GM12875 (cell line): ENCODE measurements at regions not wholly inside any gene's neighbourhood (a gene's known extent, or its start where the extent isn't known, plus 50 kb on each side); places are given as distances from the start of the nearest gene placed in this dataset.

Experiments used
- H3K4me3 ChIP-seq: one replicate; pipeline ENCODE4 v1.5.1; 2011; ENCODE audit warnings: low read depth, low read length, control low read depth
- CTCF ChIP-seq: IDR thresholded peaks from 2 replicates; pipeline ENCODE4 v1.5.1; 2011; ENCODE audit warnings: low read depth, mild to moderate bottlenecking, control low read depth, inconsistent platforms, low read length, moderate library complexity, borderline replicate concordance; ENCODE audit not compliant: insufficient read depth

- H3K4me3 ChIP-seq, result no peak overlapping the region
- no peak for TF ChIP-seq CTCF
These were observed 355.9 kb upstream of the RBFOX1 start for GRCh38 chr16:6976716-6977115.

GRCh38 chr16:6970171-6970857 is 362.3 kb upstream of the RBFOX1 start:
- no peak for TF ChIP-seq CTCF
- no peak overlapping the region for H3K4me3 ChIP-seq

GRCh38 chr16:6969594-6969993 is 363.1 kb upstream of the RBFOX1 start:
- no peak overlapping the region for H3K4me3 ChIP-seq
- TF ChIP-seq CTCF, result no peak

- H3K4me3 ChIP-seq, result no peak overlapping the region
- no peak for TF ChIP-seq CTCF
These were observed 364.8 kb upstream of the RBFOX1 start for GRCh38 chr16:6967796-6968320.

- TF ChIP-seq CTCF, result no peak
- H3K4me3 ChIP-seq, result no peak overlapping the region
These were observed 365.7 kb upstream of the RBFOX1 start for GRCh38 chr16:6966925-6967324.

- H3K4me3 ChIP-seq, result no peak overlapping the region
- TF ChIP-seq CTCF, result no peak
These were observed 368.0 kb upstream of the RBFOX1 start for GRCh38 chr16:6964679-6965078.

- H3K4me3 ChIP-seq, result no peak overlapping the region
- no peak for TF ChIP-seq CTCF
These were observed 370.9 kb upstream of the RBFOX1 start for GRCh38 chr16:6961704-6962103.
